ENCODE measurements at regions not wholly inside any gene's neighbourhood (a gene's known extent, or its start where the extent isn't known, plus 50 kb on each side); places are given as distances from the start of the nearest gene placed in this dataset.

GRCh38 chr3:159080256-159080655 lies 278.4 kb downstream of the MFSD1 start:
- no peak for TF ChIP-seq TCF4 (CRISPR knock-in tag; IDR thresholded peaks at IDR 0.05; ENCODE audit: borderline replicate concordance)
- no peak for TF ChIP-seq RARB (CRISPR knock-in tag; IDR thresholded peaks at IDR 0.05)
- TF ChIP-seq ARNTL (CRISPR knock-in tag; IDR thresholded peaks at IDR 0.05; ENCODE audit: borderline replicate concordance, low read depth) = no peak
- TF ChIP-seq ESRRG (CRISPR knock-in tag; IDR thresholded peaks at IDR 0.05) = no peak
- TF ChIP-seq TOX (CRISPR knock-in tag; IDR thresholded peaks at IDR 0.05; ENCODE audit: borderline replicate concordance) = no peak
- no peak for TF ChIP-seq PATZ1 (CRISPR knock-in tag; IDR thresholded peaks at IDR 0.05; ENCODE audit: borderline replicate concordance)
- TF ChIP-seq CSDC2 (CRISPR knock-in tag; IDR thresholded peaks at IDR 0.05) = no peak
- no peak for TF ChIP-seq CSRNP3 (CRISPR knock-in tag; IDR thresholded peaks at IDR 0.05)
- TF ChIP-seq POU6F1 (CRISPR knock-in tag; IDR thresholded peaks at IDR 0.05; ENCODE audit: borderline replicate concordance, low read depth) = no peak
- no peak for TF ChIP-seq BACH2 (CRISPR knock-in tag; IDR thresholded peaks at IDR 0.05; ENCODE audit: borderline replicate concordance)
- no peak for TF ChIP-seq ZC3H10 (CRISPR knock-in tag; IDR thresholded peaks at IDR 0.05)
- TF ChIP-seq ZFP3 (CRISPR knock-in tag; IDR thresholded peaks at IDR 0.05) = no peak
- TF ChIP-seq ISL1 (CRISPR knock-in tag; IDR thresholded peaks at IDR 0.05) = no peak
- no peak for TF ChIP-seq OSR1 (CRISPR knock-in tag; IDR thresholded peaks at IDR 0.05)

All from SK-N-SH treated with all-trans-retinoic acid at 6 μM for 48 hours (cell line).